GM12878 (cell line): ENCODE measurements at regions not wholly inside any gene's neighbourhood (a gene's known extent, or its start where the extent isn't known, plus 50 kb on each side); places are given as distances from the start of the nearest gene placed in this dataset.

ENCODE experiments used
- CBFB ChIP-seq: IDR thresholded peaks from 2 replicates; pipeline ENCODE4 v1.6.1; 2016; ENCODE audit warnings: antibody characterized with exemption, low read depth
- CHD1 ChIP-seq: IDR thresholded peaks from 2 replicates; pipeline ENCODE4 v1.6.1; 2012; ENCODE audit warnings: low read depth, low read length, improper control_type of control experiment
- MXI1 ChIP-seq: fragments of 150-350 bp; IDR thresholded peaks from 2 replicates; pipeline ENCODE4 v1.6.1; 2011; ENCODE audit warnings: low read depth, mild to moderate bottlenecking, inconsistent platforms, low read length, improper control_type of control experiment
- POLR2A ChIP-seq: IDR thresholded peaks from 2 replicates; pipeline ENCODE4 v1.6.1; 2011; ENCODE audit warnings: low read depth, mild to moderate bottlenecking, low read length
- POLR2AphosphoS2 ChIP-seq: IDR thresholded peaks from 2 replicates; pipeline ENCODE4 v1.6.1; 2011; ENCODE audit warnings: low read depth, mild to moderate bottlenecking, low read length, improper control_type of control experiment, moderate library complexity
- RAD21 ChIP-seq: IDR thresholded peaks from 2 replicates; pipeline ENCODE4 v1.6.1; 2011; ENCODE audit warnings: mild to moderate bottlenecking, low read depth, low read length, moderate library complexity; ENCODE audit not compliant: insufficient read depth
- TAF1 ChIP-seq: IDR thresholded peaks from 2 replicates; pipeline ENCODE4 v1.6.1; 2011; ENCODE audit warnings: mild to moderate bottlenecking, low read depth, low read length, borderline replicate concordance
- USF1 ChIP-seq: IDR thresholded peaks from 2 replicates; pipeline ENCODE4 v1.6.1; 2011; ENCODE audit warnings: borderline replicate concordance, low read depth, mild to moderate bottlenecking, moderate library complexity, mixed read lengths, low read length; ENCODE audit not compliant: insufficient read depth; ENCODE audit errors: extremely low read length

- TF ChIP-seq MXI1 (no peak), POLR2A (no peak), USF1 (no peak), CHD1 (no peak), TAF1 (no peak), RAD21 (no peak), CBFB (no peak), POLR2AphosphoS2 (no peak)
Observed at GRCh38 chr14:80127466-80127865, 83.8 kb downstream of the DIO2 start.
